ENCODE measurements at regions not wholly inside any gene's neighbourhood (a gene's known extent, or its start where the extent isn't known, plus 50 kb on each side); places are given as distances from the start of the nearest gene placed in this dataset.

DNA sequence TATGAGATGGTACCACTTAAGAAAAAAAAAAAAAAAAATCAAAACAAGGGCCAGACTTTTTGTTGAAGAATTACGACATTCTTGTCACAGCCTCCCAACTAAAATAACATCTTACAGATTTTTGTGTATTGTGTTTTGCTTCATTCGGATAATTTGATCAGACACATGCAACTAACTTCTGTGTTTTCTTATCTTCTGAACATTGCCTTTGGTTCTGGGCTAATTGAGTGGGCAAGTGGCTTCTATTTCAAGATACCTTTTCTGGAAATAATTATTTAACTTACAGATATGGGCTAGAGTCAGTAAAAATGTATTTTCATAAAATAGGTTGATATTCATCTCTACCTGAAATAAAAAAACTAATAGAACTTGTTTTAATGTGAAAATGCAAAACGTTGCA lies 165.1 kb downstream of the ANKRD7 start:
- no peak overlapping the region for H2AFZ ChIP-seq (ENCODE audit: low read depth, low read length, severe bottlenecking)
- H3K9me2 ChIP-seq (replicated peaks; ENCODE audit: insufficient read depth, low read length) = no peaks in the 10 kb centered on the region
- H3K9ac ChIP-seq (ENCODE audit: low read length) = no peak overlapping the region
- no peak overlapping the region for H3K4me3 ChIP-seq (ENCODE audit: insufficient read depth, low read length, poor library complexity, severe bottlenecking)
- no peaks in the 10 kb centered on the region for H3K9me3 ChIP-seq (ENCODE audit: insufficient read depth, low read length)
- H3K36me3 ChIP-seq (ENCODE audit: low read length) = no peaks in the 10 kb centered on the region
- H3K27ac ChIP-seq (ENCODE audit: low read depth, low read length) = no peak overlapping the region
- H3F3A ChIP-seq (ENCODE audit: insufficient read depth) = no peaks in the 10 kb centered on the region
- no peaks in the 10 kb centered on the region for H4K20me1 ChIP-seq (ENCODE audit: low read depth, low read length)
- H3K27me3 ChIP-seq (ENCODE audit: low read length) = no peaks in the 10 kb centered on the region
- no peak overlapping the region for H3K4me2 ChIP-seq (ENCODE audit: low read depth, low read length, poor library complexity, severe bottlenecking)
- no peaks in the 10 kb centered on the region for H3K79me2 ChIP-seq (ENCODE audit: insufficient read depth, low read length)
- TF ChIP-seq, protein P1, sequence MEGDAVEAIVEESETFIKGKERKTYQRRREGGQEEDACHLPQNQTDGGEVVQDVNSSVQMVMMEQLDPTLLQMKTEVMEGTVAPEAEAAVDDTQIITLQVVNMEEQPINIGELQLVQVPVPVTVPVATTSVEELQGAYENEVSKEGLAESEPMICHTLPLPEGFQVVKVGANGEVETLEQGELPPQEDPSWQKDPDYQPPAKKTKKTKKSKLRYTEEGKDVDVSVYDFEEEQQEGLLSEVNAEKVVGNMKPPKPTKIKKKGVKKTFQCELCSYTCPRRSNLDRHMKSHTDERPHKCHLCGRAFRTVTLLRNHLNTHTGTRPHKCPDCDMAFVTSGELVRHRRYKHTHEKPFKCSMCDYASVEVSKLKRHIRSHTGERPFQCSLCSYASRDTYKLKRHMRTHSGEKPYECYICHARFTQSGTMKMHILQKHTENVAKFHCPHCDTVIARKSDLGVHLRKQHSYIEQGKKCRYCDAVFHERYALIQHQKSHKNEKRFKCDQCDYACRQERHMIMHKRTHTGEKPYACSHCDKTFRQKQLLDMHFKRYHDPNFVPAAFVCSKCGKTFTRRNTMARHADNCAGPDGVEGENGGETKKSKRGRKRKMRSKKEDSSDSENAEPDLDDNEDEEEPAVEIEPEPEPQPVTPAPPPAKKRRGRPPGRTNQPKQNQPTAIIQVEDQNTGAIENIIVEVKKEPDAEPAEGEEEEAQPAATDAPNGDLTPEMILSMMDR (IDR thresholded peaks at IDR 0.05; ENCODE audit: insufficient read depth, low read length, poor library complexity, severe bottlenecking) = no peak
- TF ChIP-seq EZH2phosphoT487 (conservative IDR thresholded peaks at IDR 0.05; ENCODE audit: low read length) = no peak

DNA sequence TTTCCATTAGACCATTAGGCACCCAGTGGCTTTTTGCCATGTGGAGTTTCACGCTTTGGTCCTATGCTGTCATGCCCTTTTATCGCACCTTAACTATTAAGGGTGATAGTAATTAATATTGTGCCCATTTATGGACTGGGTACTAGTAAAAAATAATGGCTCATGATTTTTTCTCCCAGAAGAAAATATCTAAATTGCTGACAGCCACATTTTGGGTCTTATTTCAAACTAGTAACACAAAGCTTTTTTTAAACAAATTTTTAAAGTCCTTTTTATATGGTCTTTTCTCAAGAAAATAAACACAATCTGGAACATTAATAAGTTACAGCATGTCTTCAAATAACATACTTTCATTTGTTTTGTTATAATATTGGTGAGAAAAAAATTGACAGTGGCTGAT lies 179.7 kb downstream of the ANKRD7 start:
- H3K27ac ChIP-seq (ENCODE audit: low read depth, low read length) = no peak overlapping the region
- TF ChIP-seq, protein P1 (IDR thresholded peaks at IDR 0.05; ENCODE audit: insufficient read depth, low read length, poor library complexity, severe bottlenecking) = no peak
- TF ChIP-seq EZH2phosphoT487 (conservative IDR thresholded peaks at IDR 0.05; ENCODE audit: low read length) = no peak
- H3K9ac ChIP-seq (ENCODE audit: low read length) = no peak overlapping the region

DNA sequence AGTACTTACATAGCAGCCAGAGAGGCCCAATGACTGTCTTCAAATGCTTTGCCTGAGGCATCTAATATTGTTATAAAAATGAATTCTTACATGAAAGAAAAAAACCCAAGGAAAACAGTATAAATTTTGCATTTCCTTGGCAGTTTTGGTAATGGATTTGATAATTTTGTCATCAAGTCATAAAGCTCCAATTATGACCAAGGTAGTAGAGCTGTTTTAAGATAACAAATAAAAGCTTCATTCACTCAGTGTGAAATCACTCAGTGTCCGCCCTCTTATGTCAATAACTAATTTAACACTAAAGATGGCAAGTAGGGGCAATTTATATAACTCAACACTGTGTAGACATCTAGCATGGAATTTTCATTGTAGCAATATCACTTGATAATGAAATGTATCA lies 193.9 kb downstream of the ANKRD7 start:
- H3K36me3 ChIP-seq (ENCODE audit: low read length) = no peaks in the 10 kb centered on the region
- TF ChIP-seq EZH2phosphoT487 (conservative IDR thresholded peaks at IDR 0.05; ENCODE audit: low read length) = no peak
- TF ChIP-seq, protein P1 (IDR thresholded peaks at IDR 0.05; ENCODE audit: insufficient read depth, low read length, poor library complexity, severe bottlenecking) = no peak

More for the DNA sequence above, 179.7 kb downstream of the ANKRD7 start:
- Histone ChIP-seq H3K9me3 (ENCODE audit: insufficient read depth, low read length) (no peaks in the 10 kb centered on the region), H2AFZ (ENCODE audit: low read depth, low read length, severe bottlenecking) (no peak overlapping the region), H3K27me3 (ENCODE audit: low read length) (no peaks in the 10 kb centered on the region), H3K4me2 (ENCODE audit: low read depth, low read length, poor library complexity, severe bottlenecking) (no peak overlapping the region), H3K36me3 (ENCODE audit: low read length) (no peaks in the 10 kb centered on the region), H4K20me1 (ENCODE audit: low read depth, low read length) (no peaks in the 10 kb centered on the region), H3K9me2 (replicated peaks; ENCODE audit: insufficient read depth, low read length) (no peaks in the 10 kb centered on the region), H3F3A (ENCODE audit: insufficient read depth) (no peaks in the 10 kb centered on the region), H3K79me2 (ENCODE audit: insufficient read depth, low read length) (no peaks in the 10 kb centered on the region), H3K4me3 (ENCODE audit: insufficient read depth, low read length, poor library complexity, severe bottlenecking) (no peak overlapping the region)

More for the DNA sequence above, 193.9 kb downstream of the ANKRD7 start:
- H3K27me3 ChIP-seq (ENCODE audit: low read length) = no peaks in the 10 kb centered on the region
- no peaks in the 10 kb centered on the region for H3K79me2 ChIP-seq (ENCODE audit: insufficient read depth, low read length)
- no peaks in the 10 kb centered on the region for H3F3A ChIP-seq (ENCODE audit: insufficient read depth)
- no peaks in the 10 kb centered on the region for H4K20me1 ChIP-seq (ENCODE audit: low read depth, low read length)
- no peak overlapping the region for H3K27ac ChIP-seq (ENCODE audit: low read depth, low read length)
- no peak overlapping the region for H3K4me2 ChIP-seq (ENCODE audit: low read depth, low read length, poor library complexity, severe bottlenecking)
- no peak overlapping the region for H3K9ac ChIP-seq (ENCODE audit: low read length)
- no peaks in the 10 kb centered on the region for H3K9me2 ChIP-seq (replicated peaks; ENCODE audit: insufficient read depth, low read length)
- no peaks in the 10 kb centered on the region for H3K9me3 ChIP-seq (ENCODE audit: insufficient read depth, low read length)
- no peak overlapping the region for H3K4me3 ChIP-seq (ENCODE audit: insufficient read depth, low read length, poor library complexity, severe bottlenecking)
- H2AFZ ChIP-seq (ENCODE audit: low read depth, low read length, severe bottlenecking) = no peak overlapping the region
